Left colon (tissue), 2 donors: ENCODE measurements at regions not wholly inside any gene's neighbourhood (a gene's known extent, or its start where the extent isn't known, plus 50 kb on each side); places are given as distances from the start of the nearest gene placed in this dataset.

Source experiments
- ATAC-seq: fragments of 200-7000 bp; cut with Tn5 transposase; one replicate; pipeline ENCODE4 v1.9.1; 2020; ENCODE audit warnings: mild to moderate bottlenecking, moderate library complexity
- DNase-seq, 2 donors: peaks; one replicate each; pipeline ENCODE4 v3.0.0-alpha.2; 2020
- intact Hi-C, 2 donors: fragments of 100-400 bp; cut with DNase I in 1 of 2; cut with micrococcal nuclease in 1 of 2; formaldehyde crosslinking; loops; one replicate each; pipeline versions ENCODE4 v1.11.2 to v1.14.0; 2022; cut with DNase I, micrococcal nuclease
- microRNA-seq, 2 donors: library from miRNA; unstranded; fragments of <30 nt; microRNA quantifications; one replicate each; pipeline versions ENCODE4 v1.1.0 to v1.2.0, GENCODE V29; 2020
- donor health status: DM: no; HTN: no; CAD: no.
- donor health status: DM: yes; HTN: yes; CAD: no.

DNA sequence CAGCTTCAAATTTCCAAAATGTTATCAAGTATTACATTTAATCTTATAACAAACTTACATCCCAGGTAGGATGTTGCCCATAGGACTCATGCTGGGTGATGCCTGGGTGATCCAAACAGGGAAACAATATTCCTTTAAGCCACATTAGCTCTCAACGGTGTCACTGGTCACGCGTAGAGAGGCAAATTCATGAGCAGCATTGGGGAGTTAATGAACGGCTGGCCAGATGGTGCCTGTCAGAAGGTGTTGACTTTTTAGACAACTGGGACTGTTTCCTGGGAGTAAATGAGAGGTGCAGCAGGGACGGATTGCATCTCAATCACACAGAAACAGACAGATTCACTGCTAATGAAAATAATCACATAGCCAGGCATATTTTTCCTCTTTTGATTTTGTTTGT lies 83.3 kb upstream of the ID4 start:
- no peak for DNase-seq
- no peak for ATAC-seq
- intact Hi-C loops = no loop called here

DNA sequence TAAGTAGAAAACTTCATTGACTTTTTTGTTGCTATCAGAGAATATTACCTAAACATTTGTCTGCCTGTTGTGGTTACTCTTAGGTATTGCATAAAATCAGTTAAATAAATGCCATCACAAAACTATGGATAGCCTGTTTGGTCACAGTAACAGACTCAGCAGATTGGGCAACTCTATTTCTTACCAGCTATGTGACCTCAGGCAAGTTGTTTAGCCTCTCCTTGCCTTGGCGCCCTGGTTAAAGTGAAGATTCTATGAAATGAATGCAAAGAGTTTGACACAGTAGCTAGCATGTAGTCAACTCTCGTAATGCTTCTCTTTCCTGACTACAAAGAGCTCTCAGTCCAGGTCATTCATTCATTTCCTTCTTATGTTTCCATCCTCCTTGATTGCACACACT lies 82.5 kb upstream of the ID4 start:
- intact Hi-C loops = no loop called here
- ATAC-seq (no peak), DNase-seq (no peak)

DNA sequence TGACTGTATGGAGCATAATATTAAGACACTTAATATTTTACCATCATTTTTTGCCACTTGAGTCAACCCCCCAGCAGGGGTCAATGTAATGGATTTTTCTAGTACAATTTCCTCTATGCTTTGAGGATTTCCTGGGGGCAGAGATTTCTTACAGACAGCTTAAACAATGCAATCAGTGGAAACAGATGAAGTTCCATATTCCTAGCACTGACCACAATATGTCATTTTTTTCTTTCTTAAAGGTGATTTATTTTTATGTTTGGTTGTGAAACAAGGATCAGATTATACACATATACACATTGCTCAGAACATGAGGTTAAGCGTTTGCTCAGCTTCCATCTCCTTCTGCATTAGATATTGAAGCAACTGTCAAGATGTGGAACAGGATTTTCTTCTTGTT lies 82.0 kb upstream of the ID4 start:
- no peak for DNase-seq
- intact Hi-C loops = no loop called here
- ATAC-seq = no peak

DNA sequence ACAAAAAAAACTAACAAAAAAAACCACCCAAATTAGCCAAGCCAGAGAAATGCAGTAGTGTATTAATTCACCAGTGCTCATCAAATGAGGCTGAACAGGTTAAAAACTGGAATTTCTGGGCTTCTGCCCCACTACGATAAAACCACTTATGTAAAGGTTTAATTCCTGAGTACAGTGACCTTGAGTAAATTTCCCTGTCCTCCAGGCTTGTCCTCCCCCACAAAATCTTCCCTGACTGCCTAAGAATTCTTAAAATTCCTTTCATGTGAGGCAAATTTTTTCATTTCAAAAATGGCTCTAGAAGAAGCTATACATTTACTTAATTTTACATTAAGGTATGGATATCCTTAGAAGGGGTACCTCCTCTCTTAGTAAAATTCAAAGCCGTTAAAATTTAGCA lies 80.1 kb upstream of the ID4 start:
- intact Hi-C loops = no loop called here
- ATAC-seq = no peak
- DNase-seq = no peak

DNA sequence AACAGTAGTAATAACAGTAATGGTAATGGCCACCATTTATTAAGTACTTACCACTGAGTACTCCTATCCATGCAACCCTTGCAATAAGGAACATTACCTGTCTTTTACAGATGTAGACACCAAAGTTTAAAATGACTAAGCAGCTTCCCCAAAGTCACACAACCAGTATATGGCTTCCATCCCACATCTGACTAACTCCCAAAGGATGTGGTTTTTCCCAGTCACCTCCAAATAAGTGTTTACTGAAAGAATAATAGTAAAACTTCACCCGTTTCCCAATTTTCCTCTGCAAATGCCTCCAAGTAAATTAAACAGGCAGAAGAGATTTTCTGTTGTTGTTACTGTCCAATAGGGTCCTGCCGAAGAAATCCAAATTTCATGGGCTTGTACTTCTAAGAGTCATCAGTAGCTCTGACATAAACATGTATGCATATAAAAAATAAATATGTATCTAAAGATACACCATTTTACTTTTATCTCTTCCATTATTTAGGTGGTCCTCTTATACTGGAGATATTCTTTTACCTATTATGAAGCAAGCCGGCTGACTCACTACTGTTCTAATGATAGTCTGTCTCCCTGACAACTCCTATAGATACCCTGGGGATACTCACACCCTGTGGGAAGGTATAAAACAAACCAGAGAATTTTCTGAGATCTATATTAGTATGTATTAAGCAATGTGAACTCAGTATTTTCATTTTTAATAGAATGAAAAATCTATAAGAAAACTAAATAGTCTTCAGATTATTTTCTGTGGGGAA lies 77.9 kb upstream of the ID4 start:
- intact Hi-C loops = no loop called here
- ATAC-seq = no peak

DNA sequence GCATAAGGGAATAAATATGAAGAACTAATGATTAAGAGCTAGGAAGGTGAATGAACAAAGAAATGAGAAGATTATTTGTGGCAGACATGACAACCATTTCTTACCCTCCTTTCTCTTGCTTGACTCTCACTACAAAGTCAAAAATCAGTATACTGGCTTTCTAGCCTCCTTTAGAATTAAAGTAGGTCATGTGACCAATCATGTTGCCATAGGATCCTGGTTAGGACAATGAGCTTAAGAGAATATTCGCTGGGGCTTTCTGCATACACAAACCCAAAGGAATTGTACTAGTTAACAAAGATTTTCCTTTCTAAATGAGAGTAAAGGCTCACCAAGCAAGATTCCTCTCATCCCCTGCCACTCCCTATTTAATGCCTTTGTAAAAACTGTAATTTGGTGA lies 76.0 kb upstream of the ID4 start:
- intact Hi-C loops = no loop called here
- DNase-seq = no peak
- no peak for ATAC-seq

More for the DNA sequence above, 77.9 kb upstream of the ID4 start:
- DNase-seq = no peak

DNA sequence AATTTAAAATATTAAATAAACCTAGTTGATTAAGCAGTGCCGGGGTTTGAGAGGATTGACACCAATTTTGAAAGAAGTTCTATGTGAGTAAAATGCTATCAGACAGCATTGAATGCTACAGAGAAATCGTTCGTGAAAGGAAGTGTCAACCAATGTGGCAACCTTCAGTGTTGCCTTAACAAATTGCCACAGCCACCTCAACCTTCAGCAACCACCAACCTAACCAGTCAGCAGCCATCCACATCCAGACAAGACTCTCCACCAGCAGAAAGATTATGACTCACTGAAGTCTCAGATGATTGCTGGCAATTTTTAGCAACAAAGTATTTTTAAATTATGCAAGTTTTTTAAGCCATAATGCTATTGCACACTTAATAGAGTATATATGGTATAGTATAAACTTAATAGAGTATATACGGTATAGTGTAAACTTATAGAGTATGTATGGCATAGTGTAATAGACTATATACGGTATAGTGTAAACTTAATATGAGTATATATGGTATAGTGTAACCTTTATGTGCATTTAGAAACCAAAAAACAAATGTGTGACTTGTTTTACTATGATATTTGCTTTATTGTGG lies 65.3 kb upstream of the ID4 start:
- ATAC-seq = no peak
- intact Hi-C loops = no loop called here

DNA sequence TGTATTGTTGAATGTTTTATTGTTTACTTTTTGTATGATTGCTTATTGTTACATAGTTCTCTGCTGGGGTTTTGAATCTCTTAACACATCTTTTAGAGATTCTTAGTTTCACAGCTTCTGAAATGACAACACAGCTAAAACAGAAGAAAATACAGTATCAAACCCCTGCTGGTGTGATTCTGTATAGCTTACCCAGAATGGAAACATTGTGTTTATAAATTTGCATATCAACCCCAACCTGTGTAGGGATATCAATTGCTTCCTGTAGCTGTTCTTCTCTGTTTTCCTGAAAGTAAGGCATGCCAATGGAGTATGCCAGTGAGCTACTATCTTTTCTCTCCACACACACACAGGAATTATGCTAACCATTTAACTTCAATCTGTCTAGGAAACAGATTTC lies 64.3 kb upstream of the ID4 start:
- no peak for ATAC-seq
- DNase-seq = no peak
- intact Hi-C loops = no loop called here

More for the DNA sequence above, 65.3 kb upstream of the ID4 start:
- no peak for DNase-seq

DNA sequence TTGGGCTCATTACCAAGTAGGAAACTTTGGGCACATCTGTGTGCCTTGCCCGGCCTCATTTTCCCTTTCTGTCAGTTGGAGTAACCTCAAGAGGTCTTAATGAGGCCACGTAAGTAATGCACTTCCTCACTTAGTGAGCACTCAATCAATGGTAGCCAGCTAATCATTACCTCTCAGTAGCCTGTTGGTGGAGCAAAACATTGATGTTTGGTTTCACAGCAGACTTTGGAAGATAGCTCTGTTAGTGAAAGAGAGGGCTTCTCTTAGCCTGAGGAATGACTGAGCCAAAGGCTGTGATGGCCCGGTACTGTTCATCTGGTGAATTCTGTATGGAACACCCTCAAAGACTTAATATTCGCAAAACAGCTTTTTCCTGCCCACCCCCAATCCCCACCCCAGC lies 55.9 kb upstream of the ID4 start:
- ATAC-seq (no peak), DNase-seq (no peak)
- intact Hi-C loops = no loop called here

DNA sequence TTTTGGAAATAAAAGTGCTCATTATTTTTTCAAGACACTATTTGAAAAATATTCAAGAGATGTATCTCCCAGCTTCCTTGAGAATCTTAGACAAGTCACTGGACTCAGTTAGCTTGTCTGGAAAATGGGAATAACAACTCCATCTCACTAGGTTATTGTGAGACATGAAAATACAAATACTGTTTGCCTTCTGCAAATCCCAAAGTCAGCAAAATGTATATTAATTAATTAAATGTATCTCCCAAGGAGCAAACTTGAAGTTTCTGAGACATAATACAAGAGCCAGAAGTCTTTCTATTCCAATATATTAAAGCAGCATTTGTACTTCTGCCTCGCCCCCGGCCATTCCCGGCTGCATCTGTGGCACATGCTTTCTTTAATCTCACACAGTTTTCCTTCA lies 54.6 kb upstream of the ID4 start:
- DNase-seq (no peak), ATAC-seq (no peak)
- intact Hi-C loops = no loop called here

Small RNA genes in the stretch of these regions (microRNA-seq; reads per million reads assigned to microRNA genes)
- gene MIR548A1 = 0 reads per million in 2 donors
